Stimulated activated naive B cell treated with anti-CD40 and anti-IgM and Interleukin-4, amounts not matched to agents 10 μg/mL and 1 μg/mL and 100 μg/mL, for 72 hours (primary cell): ENCODE measurements at regions not wholly inside any gene's neighbourhood (a gene's known extent, or its start where the extent isn't known, plus 50 kb on each side); places are given as distances from the start of the nearest gene placed in this dataset.
"Not testable (repeated sequence)": the region's sequence is repeated elsewhere in the genome, so short reads cannot be mapped to it uniquely, and the experiment has no call there.

Experiments
- ATAC-seq, 2 donors: fragments of 150-1000 bp; cut with Tn5 transposase; replicated peaks; 2 replicates each; pipeline ENCODE4 v1.10.0; 2021; ENCODE audit warnings: moderate library complexity in 1 of 2
- DNase-seq: peaks from one replicate; pipeline ENCODE4 v3.0.0; 2021
- H3K27ac Mint-ChIP-seq: one replicate; pipeline ENCODE4 v1.8.0; 2022; ENCODE audit warnings: mild to moderate bottlenecking, mixed read lengths
- H3K27me3 Mint-ChIP-seq, 2 donors: one replicate each; pipeline ENCODE4 v1.8.0; 2022; ENCODE audit warnings: mixed read lengths in 2 of 2
- H3K36me3 Mint-ChIP-seq, 2 donors: one replicate each; pipeline ENCODE4 v1.8.0; 2022; ENCODE audit warnings: mixed read lengths in 2 of 2, mild to moderate bottlenecking in 1 of 2
- H3K4me1 Mint-ChIP-seq, 2 donors: one replicate each; pipeline ENCODE4 v1.8.0; 2022; ENCODE audit warnings: mixed read lengths in 2 of 2, mild to moderate bottlenecking in 1 of 2
- H3K4me3 Mint-ChIP-seq, 2 donors: one replicate each; pipeline ENCODE4 v1.8.0; 2022; ENCODE audit warnings: mild to moderate bottlenecking in 2 of 2, mixed read lengths in 2 of 2, moderate library complexity in 1 of 2
- H3K9me3 Mint-ChIP-seq, 2 donors: one replicate each; pipeline ENCODE4 v1.8.0; 2022; ENCODE audit warnings: mixed read lengths in 2 of 2, mild to moderate bottlenecking in 1 of 2

- Mint-ChIP-seq H3K27me3 (no peaks in the 10 kb centered on the region), H3K4me3 (no peak overlapping the region), H3K9me3 (peaks cover 3 to 5% of the 10 kb centered on the region in 2 donors), H3K4me1 (no peaks in the 10 kb centered on the region), H3K36me3 (no peaks in the 10 kb centered on the region), H3K27ac (no peak overlapping the region)
- DNase-seq = no peak
- ATAC-seq = no peak
These were observed 617.6 kb downstream of the COL12A1 start for GRCh38 chr6:74588094-74588832.

GRCh38 chr6:74587386-74587785, 618.5 kb downstream of the COL12A1 start:
- Mint-ChIP-seq H3K36me3 (no peaks in the 10 kb centered on the region), H3K27me3 (no peaks in the 10 kb centered on the region), H3K4me3 (no peak overlapping the region), H3K9me3 (peaks cover 0 to 1% of the 10 kb centered on the region in 2 donors), H3K4me1 (no peaks in the 10 kb centered on the region), H3K27ac (no peak overlapping the region)
- no peak for ATAC-seq
- DNase-seq = no peak

- Mint-ChIP-seq H3K9me3 (no peaks in the 10 kb centered on the region), H3K4me3 (no peak overlapping the region), H3K27ac (no peak overlapping the region), H3K4me1 (no peaks in the 10 kb centered on the region), H3K27me3 (no peaks in the 10 kb centered on the region), H3K36me3 (no peaks in the 10 kb centered on the region)
- no peak for ATAC-seq
- DNase-seq = no peak
These were observed 620.1 kb downstream of the COL12A1 start for GRCh38 chr6:74585753-74586152.

- Mint-ChIP-seq H3K27ac (no peak overlapping the region), H3K27me3 (no peaks in the 10 kb centered on the region)
These were observed 624.2 kb downstream of the COL12A1 start for GRCh38 chr6:74581681-74582080.

GRCh38 chr6:74579794-74580193, 626.1 kb downstream of the COL12A1 start:
- Mint-ChIP-seq H3K27me3 (no peaks in the 10 kb centered on the region), H3K36me3 (no peaks in the 10 kb centered on the region)

More at GRCh38 chr6:74581681-74582080, 624.2 kb downstream of the COL12A1 start:
- ATAC-seq = no peak
- Mint-ChIP-seq H3K9me3 (no peaks in the 10 kb centered on the region), H3K4me3 (no peak overlapping the region), H3K4me1 (no peaks in the 10 kb centered on the region), H3K36me3 (no peaks in the 10 kb centered on the region)
- DNase-seq = no peak

GRCh38 chr6:74579047-74579446, 626.8 kb downstream of the COL12A1 start:
- DNase-seq = no peak
- H3K27me3 Mint-ChIP-seq = no peaks in the 10 kb centered on the region
- no peaks in the 10 kb centered on the region for H3K4me1 Mint-ChIP-seq
- no peaks in the 10 kb centered on the region for H3K9me3 Mint-ChIP-seq
- H3K27ac Mint-ChIP-seq = no peak overlapping the region
- H3K4me3 Mint-ChIP-seq = no peak overlapping the region
- no peaks in the 10 kb centered on the region for H3K36me3 Mint-ChIP-seq
- ATAC-seq = no peak

More at GRCh38 chr6:74579794-74580193, 626.1 kb downstream of the COL12A1 start:
- no peaks in the 10 kb centered on the region for H3K9me3 Mint-ChIP-seq
- H3K4me3 Mint-ChIP-seq = no peak overlapping the region
- ATAC-seq = no peak
- no peaks in the 10 kb centered on the region for H3K4me1 Mint-ChIP-seq
- DNase-seq = no peak
- no peak overlapping the region for H3K27ac Mint-ChIP-seq

DNA sequence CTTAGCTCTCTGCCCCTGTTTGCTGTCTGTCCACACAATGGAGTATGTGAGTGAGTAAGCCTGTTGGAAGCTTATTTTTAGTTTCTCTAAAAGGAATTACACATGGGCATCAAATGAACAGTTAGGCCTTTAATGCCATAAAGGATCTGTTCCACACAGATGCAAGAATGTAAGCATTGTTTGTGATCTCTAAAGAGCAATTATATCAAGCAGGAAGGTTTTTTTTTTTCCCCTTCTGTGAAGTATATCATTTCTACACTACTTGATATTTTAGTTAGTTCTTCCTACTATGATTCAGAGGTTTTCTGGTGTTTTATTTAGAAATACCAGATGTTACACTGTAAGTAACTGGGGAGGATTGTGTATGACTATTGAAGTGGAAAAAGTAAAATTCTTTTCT, 627.5 kb downstream of the COL12A1 start:
- ATAC-seq (no peak), DNase-seq (no peak)
- Mint-ChIP-seq H3K36me3 (no peaks in the 10 kb centered on the region), H3K27me3 (no peaks in the 10 kb centered on the region), H3K4me3 (no peak overlapping the region), H3K27ac (no peak overlapping the region), H3K4me1 (no peaks in the 10 kb centered on the region), H3K9me3 (no peaks in the 10 kb centered on the region)

DNA sequence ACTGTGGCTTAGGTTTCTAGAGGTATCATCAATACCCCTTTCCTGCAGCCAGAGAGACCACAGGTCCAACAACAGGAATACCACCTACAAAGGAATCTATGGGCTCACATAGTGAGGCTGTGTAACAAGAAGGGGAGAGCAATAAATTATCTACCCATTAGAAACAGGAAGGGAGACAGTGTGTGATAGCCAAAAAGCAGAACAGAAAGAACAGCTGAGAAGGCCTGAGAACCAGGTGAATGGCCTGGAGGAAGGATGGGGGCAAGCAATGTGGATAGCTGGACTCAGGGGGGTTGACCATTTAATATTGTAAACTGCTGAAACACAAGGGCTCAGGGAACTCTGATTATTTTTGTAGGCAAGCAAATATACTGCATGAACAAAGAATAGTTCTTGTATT, 628.2 kb downstream of the COL12A1 start:
- no peak overlapping the region for H3K4me3 Mint-ChIP-seq
- H3K4me1 Mint-ChIP-seq = no peaks in the 10 kb centered on the region
- H3K9me3 Mint-ChIP-seq = no peaks in the 10 kb centered on the region
- H3K27ac Mint-ChIP-seq = peak overlapping the region; percentile 1
- ATAC-seq (no peak), DNase-seq (no peak)
- H3K36me3 Mint-ChIP-seq = no peaks in the 10 kb centered on the region
- H3K27me3 Mint-ChIP-seq = no peaks in the 10 kb centered on the region

DNA sequence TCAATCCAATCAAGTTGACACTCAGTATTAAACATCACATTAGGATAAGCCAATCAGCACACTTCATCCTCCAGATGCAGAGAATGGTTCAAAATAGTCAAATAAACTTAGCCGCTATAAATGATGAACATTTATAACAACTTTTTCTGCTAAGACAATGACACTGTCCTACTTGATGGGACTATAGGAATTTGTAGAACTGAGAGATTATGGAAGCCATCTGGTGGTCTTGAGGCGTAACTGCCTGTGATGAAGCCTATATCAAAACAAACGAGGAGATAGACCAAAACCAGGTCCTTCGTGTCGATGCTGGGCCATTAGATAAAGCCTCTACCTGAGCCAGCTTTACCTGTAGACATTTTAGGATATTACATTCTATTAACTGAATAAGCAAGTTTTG, 631.1 kb downstream of the COL12A1 start:
- ATAC-seq = peak; percentile 51 to 56
- no peak overlapping the region for H3K4me3 Mint-ChIP-seq
- H3K27ac Mint-ChIP-seq = no peak overlapping the region
- H3K4me1 Mint-ChIP-seq = no peaks in the 10 kb centered on the region
- no peaks in the 10 kb centered on the region for H3K9me3 Mint-ChIP-seq
- H3K36me3 Mint-ChIP-seq = no peaks in the 10 kb centered on the region
- no peak for DNase-seq
- no peaks in the 10 kb centered on the region for H3K27me3 Mint-ChIP-seq

GRCh38 chr6:74573613-74574012, 632.2 kb downstream of the COL12A1 start:
- no peak overlapping the region for H3K4me3 Mint-ChIP-seq
- ATAC-seq = no peak
- no peaks in the 10 kb centered on the region for H3K4me1 Mint-ChIP-seq
- no peak overlapping the region for H3K27ac Mint-ChIP-seq
- no peak for DNase-seq
- H3K36me3 Mint-ChIP-seq = no peaks in the 10 kb centered on the region
- no peaks in the 10 kb centered on the region for H3K27me3 Mint-ChIP-seq
- no peaks in the 10 kb centered on the region for H3K9me3 Mint-ChIP-seq

DNA sequence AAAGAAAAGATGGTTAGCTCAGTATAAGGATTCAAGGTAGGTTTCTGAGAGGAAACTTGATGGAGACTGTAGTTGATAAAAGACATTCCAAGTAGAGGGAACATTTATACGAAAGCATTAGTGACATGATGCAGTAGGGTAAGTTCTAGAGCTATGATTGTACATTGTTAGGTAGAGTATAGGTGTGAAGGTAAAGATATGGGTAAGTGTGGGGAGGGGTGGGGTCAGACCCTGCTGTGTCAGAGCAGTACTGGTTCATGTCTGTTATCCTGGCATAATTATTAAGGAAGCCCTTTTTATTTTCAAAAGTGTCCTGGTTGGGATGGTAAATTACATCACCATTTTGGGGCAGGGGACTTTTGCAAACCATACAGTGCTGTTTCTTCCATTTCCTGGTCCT, 635.8 kb downstream of the COL12A1 start:
- H3K9me3 Mint-ChIP-seq = no peaks in the 10 kb centered on the region
- no peaks in the 10 kb centered on the region for H3K27me3 Mint-ChIP-seq
- H3K27ac Mint-ChIP-seq = no peak overlapping the region
- no peaks in the 10 kb centered on the region for H3K36me3 Mint-ChIP-seq
- no peak for DNase-seq
- no peak for ATAC-seq
- no peaks in the 10 kb centered on the region for H3K4me1 Mint-ChIP-seq
- no peak overlapping the region for H3K4me3 Mint-ChIP-seq

GRCh38 chr6:74568861-74569260, 637.0 kb downstream of the COL12A1 start:
- H3K4me1 Mint-ChIP-seq = no peaks in the 10 kb centered on the region
- no peak overlapping the region for H3K4me3 Mint-ChIP-seq
- DNase-seq = no peak
- no peak for ATAC-seq
- H3K9me3 Mint-ChIP-seq = no peaks in the 10 kb centered on the region
- no peak overlapping the region for H3K27ac Mint-ChIP-seq
- H3K27me3 Mint-ChIP-seq = no peaks in the 10 kb centered on the region
- H3K36me3 Mint-ChIP-seq = no peaks in the 10 kb centered on the region

- not testable (repeated sequence) for H3K27me3 Mint-ChIP-seq, ATAC-seq, DNase-seq, H3K9me3 Mint-ChIP-seq, H3K27ac Mint-ChIP-seq, H3K4me3 Mint-ChIP-seq, H3K36me3 Mint-ChIP-seq, H3K4me1 Mint-ChIP-seq
These were observed 637.9 kb downstream of the COL12A1 start for GRCh38 chr6:74567923-74568290.

DNA sequence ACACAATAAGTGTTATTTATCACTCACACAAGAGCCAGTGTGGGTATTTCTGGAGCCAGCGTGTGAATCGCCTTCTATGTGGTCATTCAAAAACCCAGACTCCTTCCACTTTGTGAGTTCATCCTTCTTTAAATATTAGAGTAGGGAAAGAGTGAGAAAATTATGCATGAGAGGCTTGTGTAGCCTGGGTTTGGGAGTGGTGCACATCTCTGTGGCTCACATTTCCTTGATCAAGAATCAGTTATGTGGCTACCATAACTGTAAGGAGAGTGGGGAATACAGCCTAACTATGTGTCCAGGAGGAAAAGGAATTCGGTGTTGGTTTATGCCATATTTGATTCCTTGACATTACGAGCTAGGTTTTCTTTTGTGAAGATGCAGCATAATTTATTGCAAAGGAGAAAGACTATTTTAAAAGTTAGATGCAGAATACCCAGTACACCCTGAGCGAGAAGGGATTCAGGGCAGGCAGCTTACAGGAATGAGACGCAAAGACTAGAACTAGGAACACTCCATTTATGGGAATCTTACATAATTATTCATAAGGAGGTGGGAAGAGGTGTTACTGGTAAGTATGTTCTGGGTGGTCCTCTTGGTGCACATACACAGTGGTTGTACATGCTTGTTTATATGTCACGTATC, 638.5 kb downstream of the COL12A1 start:
- H3K9me3 Mint-ChIP-seq = peaks cover 0 to 2% of the 10 kb centered on the region in 2 donors
- no peaks in the 10 kb centered on the region for H3K4me1 Mint-ChIP-seq
- H3K27ac Mint-ChIP-seq = no peak overlapping the region
- DNase-seq = no peak
- H3K36me3 Mint-ChIP-seq = no peaks in the 10 kb centered on the region
- H3K27me3 Mint-ChIP-seq = no peaks in the 10 kb centered on the region
- no peak overlapping the region for H3K4me3 Mint-ChIP-seq
- ATAC-seq = no peak

GRCh38 chr6:74557236-74557635, 648.6 kb downstream of the COL12A1 start:
- Mint-ChIP-seq H3K36me3 (no peaks in the 10 kb centered on the region), H3K27me3 (no peaks in the 10 kb centered on the region), H3K4me3 (no peak overlapping the region), H3K27ac (no peak overlapping the region), H3K4me1 (no peaks in the 10 kb centered on the region), H3K9me3 (peaks cover 10% of the 10 kb centered on the region in 2 donors)
- ATAC-seq = no peak
- DNase-seq = no peak
